GM19468 (cell line): ENCODE measurements at regions not wholly inside any gene's neighbourhood (a gene's known extent, or its start where the extent isn't known, plus 50 kb on each side); places are given as distances from the start of the nearest gene placed in this dataset.
"Not testable (repeated sequence)": the region's sequence is repeated elsewhere in the genome, so short reads cannot be mapped to it uniquely, and the experiment has no call there.

ENCODE experiments used
- ATAC-seq: cut with Tn5 transposase; IDR thresholded peaks from one replicate; pipeline ENCODE4 v1.9.1; 2021; ENCODE audit warnings: mild to moderate bottlenecking, moderate library complexity, moderate number of reproducible peaks; ENCODE audit not compliant: unreplicated experiment; ENCODE audit errors: extremely low read depth

DNA sequence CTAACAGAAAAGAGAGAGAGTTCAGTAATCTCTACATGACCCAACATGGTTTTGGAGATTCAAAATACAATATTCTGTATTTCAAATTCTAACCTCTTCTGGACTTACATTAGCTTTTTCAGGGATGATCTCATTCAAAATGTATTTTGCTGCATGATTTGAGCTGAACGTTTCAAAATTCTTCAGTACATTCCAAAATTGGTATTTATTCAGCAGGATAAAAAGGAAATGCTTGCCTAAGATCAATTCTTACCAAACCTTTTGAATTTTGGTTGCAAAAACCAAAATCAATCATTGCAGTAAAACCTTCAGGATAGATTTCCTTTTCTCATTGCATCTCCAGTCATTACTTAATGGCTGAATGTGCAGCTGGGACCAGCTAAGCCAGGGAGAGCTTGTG, 1761.3 kb upstream of the SEL1L start:
- no peak for ATAC-seq

DNA sequence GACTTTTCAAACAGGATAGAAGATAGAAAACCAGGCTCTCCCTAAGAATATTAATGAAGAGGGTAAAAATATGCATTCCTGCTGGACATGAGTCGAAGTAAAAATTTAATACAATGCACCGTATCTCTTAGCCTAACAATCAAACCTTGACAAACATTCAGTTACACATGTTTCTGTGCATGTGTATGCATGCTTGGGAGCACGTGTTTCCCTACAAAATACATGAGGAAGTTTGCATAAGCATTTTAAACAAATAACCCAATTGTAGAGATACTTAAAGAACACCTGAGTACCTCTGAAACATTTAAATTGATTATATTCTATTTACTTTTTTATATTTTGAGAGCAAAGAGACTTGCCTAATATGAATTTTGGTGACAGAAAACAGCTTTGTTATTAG, 1763.7 kb upstream of the SEL1L start:
- no peak for ATAC-seq

- not testable (repeated sequence) for ATAC-seq
Observed at GRCh38 chr14:83298016-83298415, 1764.4 kb upstream of the SEL1L start.

DNA sequence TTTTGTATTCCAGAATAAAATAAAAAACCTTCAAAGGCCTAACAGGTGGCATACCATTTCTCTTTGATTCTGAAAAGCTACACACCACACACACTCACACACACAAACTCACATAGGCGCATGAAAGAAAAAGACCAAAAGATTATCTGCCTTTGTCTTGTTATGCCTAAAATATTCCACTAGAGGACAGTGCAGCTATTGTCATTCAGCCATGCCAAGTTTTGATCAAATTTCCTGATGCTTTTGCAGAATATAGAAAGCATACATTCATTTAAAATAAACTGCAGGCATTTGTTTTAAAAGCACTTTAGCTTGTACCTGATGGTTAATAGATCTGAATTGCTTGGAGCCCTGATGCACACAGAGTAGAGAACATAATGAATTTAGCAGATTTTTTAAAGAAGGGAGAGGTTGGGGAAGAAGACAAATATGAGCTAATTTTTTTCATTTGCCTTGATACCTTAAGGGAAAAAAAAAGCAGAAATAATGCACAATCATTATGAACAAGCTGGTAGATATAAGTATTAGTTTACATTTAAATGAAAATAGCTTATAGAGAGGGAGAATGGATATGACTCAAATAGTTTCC, 1766.9 kb upstream of the SEL1L start:
- ATAC-seq = no peak

DNA sequence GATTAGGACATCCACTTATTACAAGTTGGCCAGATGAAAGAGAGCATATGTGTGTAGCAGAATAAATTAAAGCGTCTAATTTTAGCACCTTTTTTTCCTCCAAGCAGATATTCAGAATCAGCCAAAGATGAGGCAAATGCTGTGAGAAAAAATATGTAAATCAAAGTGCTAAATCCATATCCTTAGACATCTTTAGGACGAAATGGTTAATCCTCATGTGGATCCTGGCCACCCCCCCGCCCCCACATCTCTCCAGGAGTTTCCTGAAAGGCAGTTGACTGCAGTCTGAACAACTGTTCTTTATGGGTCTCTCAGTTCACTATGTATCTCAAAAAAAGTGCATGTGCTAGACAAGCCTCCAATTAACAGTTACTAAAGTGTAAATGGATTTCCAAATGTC, 1768.1 kb upstream of the SEL1L start:
- ATAC-seq = no peak

DNA sequence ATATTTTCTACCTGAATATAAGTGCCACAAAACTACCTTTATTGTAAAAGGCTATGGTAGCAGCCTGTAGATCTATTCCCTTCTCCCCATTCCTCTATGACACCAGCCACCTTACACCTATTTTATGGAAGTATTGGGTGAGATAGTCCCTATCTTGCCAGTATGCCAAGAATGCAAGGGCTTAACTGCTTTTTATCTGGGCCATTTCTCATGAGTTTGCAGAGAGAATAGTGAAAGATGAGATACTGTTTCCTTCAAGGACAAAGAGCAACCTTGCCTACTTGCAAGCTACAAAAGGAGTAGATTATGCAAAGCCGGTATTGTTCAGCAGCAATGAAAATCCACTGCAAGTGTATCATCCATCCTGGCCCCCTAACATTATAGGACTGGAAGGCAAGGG, 1775.6 kb upstream of the SEL1L start:
- no peak for ATAC-seq

DNA sequence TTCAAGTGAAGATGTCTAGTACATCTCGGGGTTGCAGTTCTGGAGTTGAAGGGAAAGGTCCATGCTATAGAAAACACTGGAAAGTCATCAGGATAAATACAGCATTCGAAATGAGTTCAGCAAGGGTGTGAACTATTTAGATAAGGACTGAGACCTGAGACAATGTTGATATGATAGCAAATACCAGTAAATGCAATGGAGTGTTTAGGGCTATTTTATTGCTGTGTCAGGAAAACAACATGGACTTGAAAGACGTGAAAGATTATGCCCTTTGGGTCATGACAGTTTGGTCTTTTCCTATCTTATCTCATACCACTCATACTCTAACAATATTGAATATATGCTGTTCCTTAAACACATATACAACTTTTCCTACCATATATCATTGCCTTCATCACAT, 1776.2 kb upstream of the SEL1L start:
- ATAC-seq = no peak

DNA sequence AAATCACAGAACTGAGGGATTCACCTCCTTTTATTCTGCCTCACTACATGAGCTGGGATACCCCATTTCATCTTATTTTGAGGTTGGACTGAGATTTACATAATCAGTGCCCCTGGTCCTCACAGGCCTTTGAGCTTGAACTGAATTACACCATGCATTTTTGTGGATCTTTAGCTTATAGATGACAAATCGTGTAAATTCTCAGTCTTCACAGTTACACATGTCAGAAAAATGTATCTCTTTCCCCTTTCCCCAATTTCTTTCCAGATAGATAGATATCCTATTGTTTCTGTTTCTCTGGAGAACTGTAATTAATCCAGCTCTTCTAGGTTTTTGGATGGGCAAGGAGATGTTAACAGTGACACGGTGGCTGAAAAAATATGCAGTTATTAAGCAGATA, 1778.9 kb upstream of the SEL1L start:
- no peak for ATAC-seq

DNA sequence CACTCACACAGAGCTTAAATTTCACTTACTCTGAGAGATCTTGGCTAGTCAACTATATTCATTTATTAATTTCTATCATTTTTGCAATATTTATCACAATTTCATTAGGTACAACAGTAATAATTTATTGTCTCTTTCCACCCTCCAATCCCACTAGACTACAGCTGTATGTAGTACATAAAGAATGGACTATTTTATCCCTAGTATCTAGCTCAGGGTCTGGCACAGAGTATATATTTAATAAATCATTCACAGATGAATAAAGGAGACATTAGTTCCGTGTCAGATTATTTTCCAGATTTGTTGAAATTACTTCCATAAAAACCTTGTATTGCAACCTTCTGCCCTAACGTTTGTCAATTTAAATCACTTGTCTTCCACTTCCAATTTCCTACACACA, 1781.1 kb upstream of the SEL1L start:
- no peak for ATAC-seq

GRCh38 chr14:83316356-83316755, 1782.7 kb upstream of the SEL1L start:
- ATAC-seq = no peak

DNA sequence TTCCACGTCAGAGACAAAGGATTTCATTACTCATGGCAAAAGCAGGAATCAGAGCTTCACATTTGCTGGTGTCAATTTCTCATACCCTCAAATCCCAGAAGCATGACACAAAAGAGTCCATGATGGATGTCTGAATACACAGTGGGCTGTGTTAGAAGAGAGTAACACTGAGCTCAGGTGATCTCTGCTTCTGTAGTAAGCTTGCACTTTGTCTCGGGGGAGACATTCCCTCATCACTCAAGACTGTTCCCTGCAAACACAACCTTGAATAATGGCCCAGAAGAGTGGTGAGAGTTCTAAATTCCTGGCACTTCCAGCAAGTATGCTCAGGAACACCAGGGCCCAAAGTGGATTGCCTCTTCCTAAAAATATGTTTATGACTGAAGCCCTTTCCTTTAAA, 1787.2 kb upstream of the SEL1L start:
- no peak for ATAC-seq

GRCh38 chr14:83331513-83331912, 1797.9 kb upstream of the SEL1L start:
- ATAC-seq = no peak

GRCh38 chr14:83342590-83342989, 1808.9 kb upstream of the SEL1L start:
- no peak for ATAC-seq

GRCh38 chr14:83347874-83348273, 1814.2 kb upstream of the SEL1L start:
- no peak for ATAC-seq

DNA sequence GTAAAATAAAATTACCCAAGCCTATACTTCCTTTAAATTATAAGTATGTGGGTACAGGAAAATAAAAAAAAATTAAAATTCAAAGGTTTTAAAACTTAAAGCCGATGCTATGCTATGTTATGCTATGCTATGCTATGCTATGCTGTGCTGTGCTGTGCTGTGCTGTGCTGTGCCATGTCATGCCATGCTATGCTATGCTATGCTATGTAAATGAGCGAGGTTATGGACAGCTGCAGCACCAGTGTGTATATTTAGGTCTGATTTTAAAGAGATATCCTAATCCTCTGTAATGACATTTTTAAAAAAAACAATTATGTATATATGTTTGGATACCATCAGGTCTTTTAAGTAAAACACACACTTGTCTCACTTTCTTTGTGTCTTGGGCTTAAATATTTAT, 1822.0 kb upstream of the SEL1L start:
- no peak for ATAC-seq

GRCh38 chr14:83356080-83356479, 1822.4 kb upstream of the SEL1L start:
- no peak for ATAC-seq

DNA sequence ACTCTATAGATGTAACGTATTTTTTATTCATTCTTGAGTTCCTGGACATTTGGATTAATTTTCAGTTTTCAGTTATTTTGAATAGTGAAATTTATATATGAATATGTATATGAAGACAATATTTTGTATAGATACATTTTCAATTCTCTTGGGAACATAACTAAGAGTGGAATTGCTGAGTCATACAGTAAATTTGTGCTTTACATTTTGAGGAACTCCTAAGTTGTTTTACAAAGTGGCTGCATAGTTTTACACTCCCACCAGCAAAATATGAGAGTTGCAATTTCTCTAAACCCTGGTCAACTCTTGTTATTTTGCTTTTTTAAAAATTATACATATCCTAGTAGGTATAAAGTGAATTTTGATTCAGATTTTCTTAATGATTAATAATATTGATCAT, 1838.6 kb upstream of the SEL1L start:
- ATAC-seq = no peak

DNA sequence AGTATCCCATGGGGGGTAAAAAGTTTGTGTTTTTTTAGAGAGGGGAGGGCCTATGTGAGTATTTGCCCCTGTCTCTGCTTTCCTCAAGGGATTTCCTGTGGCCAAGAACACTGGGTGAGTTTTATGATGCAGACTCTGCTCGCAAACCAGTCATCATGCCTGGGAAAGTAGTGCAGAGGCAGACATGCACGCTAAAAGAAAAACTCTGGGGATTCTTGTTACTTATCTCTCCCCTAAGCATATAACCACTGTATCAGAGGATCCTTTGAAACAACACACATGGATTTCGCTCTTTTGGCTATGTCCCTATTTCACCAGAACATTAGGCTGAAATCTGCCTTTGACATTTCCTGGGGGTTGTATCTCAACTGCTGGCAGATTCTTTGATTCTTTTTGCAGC, 1845.8 kb upstream of the SEL1L start:
- no peak for ATAC-seq

DNA sequence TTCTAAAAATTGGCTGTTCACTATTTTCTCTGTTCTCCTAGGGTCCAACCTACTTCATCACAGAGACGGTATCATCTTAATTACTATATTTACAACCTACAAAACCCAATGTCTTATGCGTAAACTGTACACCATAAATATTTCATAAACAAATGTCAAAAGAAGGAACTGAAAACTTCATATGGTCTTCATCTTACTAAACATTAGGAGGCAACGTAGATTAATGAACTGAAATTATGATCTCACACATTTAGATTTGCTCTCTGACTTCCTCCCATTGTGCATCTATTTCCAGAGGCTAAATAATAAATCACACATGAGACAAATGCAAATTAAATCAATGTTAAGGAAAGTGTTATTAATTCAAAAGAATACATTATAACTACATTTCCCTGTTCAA, 1850.6 kb upstream of the SEL1L start:
- ATAC-seq = no peak

- ATAC-seq = no peak
Observed at GRCh38 chr14:83395321-83395720, 1861.7 kb upstream of the SEL1L start.

DNA sequence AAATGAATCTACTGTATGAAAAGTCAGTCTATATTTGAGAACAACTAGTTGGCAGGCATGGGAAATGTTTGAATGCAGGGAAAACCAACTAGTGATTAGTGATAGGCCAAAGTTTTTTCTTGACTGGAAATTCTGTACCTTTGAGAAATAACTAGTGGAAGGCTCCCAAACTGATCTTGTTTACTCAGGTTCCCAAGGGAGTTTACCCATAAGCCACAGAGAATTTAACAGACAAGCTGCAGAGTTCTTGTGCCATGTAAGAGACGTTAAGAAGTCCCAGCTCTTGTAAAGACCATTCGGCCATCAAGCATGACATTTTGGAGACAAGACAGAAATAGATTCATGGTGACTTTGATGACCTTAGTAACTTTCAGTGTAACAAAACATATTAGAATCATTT, 1882.8 kb upstream of the SEL1L start:
- no peak for ATAC-seq

DNA sequence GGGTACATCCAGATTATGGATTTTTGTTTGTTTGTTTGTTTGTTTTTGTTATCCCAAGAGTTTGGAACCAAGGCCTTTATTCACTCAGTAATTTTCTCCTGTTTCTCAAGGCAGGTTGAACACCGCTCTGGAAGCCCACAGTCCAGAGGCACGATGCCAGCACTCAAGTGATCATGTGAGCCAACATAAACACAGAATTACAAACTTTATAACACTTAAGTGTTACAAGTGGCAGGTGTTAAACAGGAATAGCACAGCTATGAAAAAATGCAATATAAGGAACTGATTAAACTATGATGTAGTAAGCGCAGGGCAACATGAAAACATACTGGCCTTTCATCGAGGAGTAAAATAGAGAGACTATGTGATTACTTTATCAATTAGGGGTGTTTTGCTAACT, 1885.8 kb upstream of the SEL1L start:
- ATAC-seq = no peak

GRCh38 chr14:83421711-83422110, 1888.1 kb upstream of the SEL1L start:
- ATAC-seq = no peak
